ENCODE measurements at regions not wholly inside any gene's neighbourhood (a gene's known extent, or its start where the extent isn't known, plus 50 kb on each side); places are given as distances from the start of the nearest gene placed in this dataset.

DNA sequence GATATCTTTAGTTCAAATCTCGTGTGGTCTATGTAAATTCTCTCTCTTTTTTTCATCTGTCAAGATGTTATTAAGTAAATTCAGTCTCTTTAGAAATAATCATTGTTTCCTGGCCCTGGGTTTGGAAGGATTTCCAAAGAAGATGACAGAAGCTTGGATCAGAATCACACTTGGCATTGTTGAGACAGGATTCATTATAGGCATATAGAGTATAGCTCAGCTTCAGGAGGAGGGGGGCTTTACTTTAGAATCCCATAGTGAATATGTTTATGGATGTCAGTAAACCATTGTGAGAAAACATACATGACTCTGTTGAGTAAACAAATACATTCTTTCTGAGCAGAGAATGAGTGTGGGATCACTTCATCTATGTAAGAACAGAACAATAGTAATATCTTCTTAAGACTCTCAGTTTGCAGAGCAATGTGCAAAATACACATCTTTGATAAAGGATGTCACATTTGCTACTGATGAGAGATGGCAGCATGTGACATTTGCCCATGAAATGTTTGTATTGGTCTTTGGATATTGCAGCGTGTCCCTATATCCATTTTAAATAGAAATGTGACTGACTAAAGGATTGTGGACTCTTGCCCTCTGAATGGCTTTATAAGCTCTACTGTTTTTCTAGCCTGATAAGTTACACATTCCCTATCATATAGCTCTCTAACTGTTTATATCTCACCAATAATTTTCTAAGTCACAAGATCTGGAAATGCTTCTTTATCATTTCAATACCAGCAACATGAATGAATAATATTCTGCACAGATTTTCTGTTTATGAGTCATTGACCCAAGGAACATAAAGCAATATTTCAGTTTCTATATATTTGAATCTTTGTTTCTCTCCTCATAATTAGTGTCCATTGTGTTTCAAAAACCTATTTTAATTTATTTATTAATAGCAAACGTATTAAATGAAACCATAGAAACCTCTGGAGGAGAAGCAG, 95.6 kb upstream of the THRB start:
- no peak overlapping the region for H2AFZ ChIP-seq (ENCODE audit: low read length)
- H3K27ac ChIP-seq (ENCODE audit: low read length): no peak overlapping the region
- H4K20me1 ChIP-seq (ENCODE audit: insufficient read depth, low read depth, low read length): no peaks in the 10 kb centered on the region
- H3K36me3 ChIP-seq (ENCODE audit: insufficient read depth, low read length): no peaks in the 10 kb centered on the region
- H3K9ac ChIP-seq (ENCODE audit: low read length): no peak overlapping the region
- H3K4me2 ChIP-seq (ENCODE audit: low read depth, low read length, poor library complexity, severe bottlenecking): no peak overlapping the region
- DNase-seq: no peak
- no peaks in the 10 kb centered on the region for H3K79me2 ChIP-seq (ENCODE audit: low read length)
- no peaks in the 10 kb centered on the region for H3K4me1 ChIP-seq (ENCODE audit: low read length)
- no peaks in the 10 kb centered on the region for H3K9me3 ChIP-seq (ENCODE audit: low read length)
- no peak overlapping the region for H3K4me3 ChIP-seq (ENCODE audit: low read length)
- no peaks in the 10 kb centered on the region for H3K9me2 ChIP-seq (replicated peaks; ENCODE audit: insufficient read depth, low read length)
- H3K27me3 ChIP-seq (ENCODE audit: low read length): no peaks in the 10 kb centered on the region

DNA sequence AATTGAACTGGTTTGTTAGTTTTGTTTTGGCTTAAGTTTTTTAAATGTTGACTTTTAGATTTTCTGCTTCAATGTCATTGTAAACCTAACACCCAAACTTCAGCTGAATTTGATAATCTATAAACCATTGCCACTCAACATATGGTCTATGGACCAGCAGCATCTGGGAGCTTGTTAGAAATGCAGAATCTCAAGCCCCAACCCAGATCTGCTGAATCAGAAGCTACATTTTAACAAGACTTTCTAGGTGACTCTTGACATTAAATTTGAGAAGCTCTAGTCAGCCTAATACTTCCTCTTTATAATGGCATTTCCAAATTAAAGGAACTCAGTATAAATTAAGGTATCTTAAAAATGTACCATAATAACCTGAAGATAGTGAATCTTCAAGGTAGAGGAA, 96.5 kb upstream of the THRB start:
- no peak overlapping the region for H3K9ac ChIP-seq (ENCODE audit: low read length)
- H3K4me2 ChIP-seq (ENCODE audit: low read depth, low read length, poor library complexity, severe bottlenecking): no peak overlapping the region
- H3K4me3 ChIP-seq (ENCODE audit: low read length): no peak overlapping the region
- no peaks in the 10 kb centered on the region for H3K36me3 ChIP-seq (ENCODE audit: insufficient read depth, low read length)
- no peak for DNase-seq
- no peaks in the 10 kb centered on the region for H3K9me2 ChIP-seq (replicated peaks; ENCODE audit: insufficient read depth, low read length)
- no peaks in the 10 kb centered on the region for H3K27me3 ChIP-seq (ENCODE audit: low read length)
- no peaks in the 10 kb centered on the region for H3K79me2 ChIP-seq (ENCODE audit: low read length)
- H3K4me1 ChIP-seq (ENCODE audit: low read length): no peaks in the 10 kb centered on the region
- H4K20me1 ChIP-seq (ENCODE audit: insufficient read depth, low read depth, low read length): no peaks in the 10 kb centered on the region
- H2AFZ ChIP-seq (ENCODE audit: low read length): no peak overlapping the region
- no peak overlapping the region for H3K27ac ChIP-seq (ENCODE audit: low read length)
- no peaks in the 10 kb centered on the region for H3K9me3 ChIP-seq (ENCODE audit: low read length)

DNA sequence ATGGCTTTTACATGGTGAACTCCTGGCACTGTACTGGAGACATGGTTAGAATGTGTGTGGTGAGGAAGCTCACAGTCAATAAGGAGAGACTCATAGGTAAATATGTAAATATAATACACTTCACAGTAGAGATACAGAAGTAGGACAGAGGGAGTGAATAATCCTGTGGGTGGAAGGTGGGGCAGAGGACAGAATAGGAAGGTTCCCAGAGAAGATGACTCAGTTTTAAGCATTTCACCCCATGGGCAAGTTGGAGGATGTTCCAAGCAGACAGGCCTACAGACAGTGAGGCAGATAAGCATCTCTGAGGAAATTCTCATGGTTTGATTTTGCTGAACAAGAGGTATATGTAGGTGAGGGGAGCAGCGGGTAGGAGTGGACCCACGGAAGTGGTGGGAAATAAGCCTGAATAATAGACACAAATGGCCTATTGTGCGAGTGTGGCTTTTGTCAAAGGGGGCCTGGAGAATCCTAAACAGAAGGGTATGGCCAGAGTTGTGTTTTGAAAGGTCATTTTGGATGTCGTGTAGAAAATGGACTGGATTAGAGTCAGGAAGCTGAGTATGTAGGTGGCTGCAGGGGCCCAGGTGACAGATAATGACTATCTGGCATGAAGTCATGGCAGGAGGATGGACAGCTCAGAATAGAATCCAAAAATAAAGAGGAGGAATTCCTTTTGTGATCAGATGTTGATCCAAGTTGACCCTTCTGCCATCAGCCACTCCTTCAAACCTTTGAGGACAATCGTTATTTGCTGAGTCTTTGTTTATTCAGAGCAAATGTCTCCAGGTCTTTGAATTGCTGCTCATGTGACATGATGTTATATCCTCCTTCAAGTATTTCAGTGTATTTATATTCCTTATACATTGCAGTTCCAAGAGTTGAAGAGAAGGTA, 97.3 kb upstream of the THRB start:
- no peak overlapping the region for H3K9ac ChIP-seq (ENCODE audit: low read length)
- no peaks in the 10 kb centered on the region for H3K36me3 ChIP-seq (ENCODE audit: insufficient read depth, low read length)
- H3K79me2 ChIP-seq (ENCODE audit: low read length): no peaks in the 10 kb centered on the region
- H3K9me2 ChIP-seq (replicated peaks; ENCODE audit: insufficient read depth, low read length): no peaks in the 10 kb centered on the region
- H3K9me3 ChIP-seq (ENCODE audit: low read length): no peaks in the 10 kb centered on the region
- no peaks in the 10 kb centered on the region for H3K27me3 ChIP-seq (ENCODE audit: low read length)
- no peaks in the 10 kb centered on the region for H4K20me1 ChIP-seq (ENCODE audit: insufficient read depth, low read depth, low read length)
- no peak overlapping the region for H3K4me3 ChIP-seq (ENCODE audit: low read length)
- H3K27ac ChIP-seq (ENCODE audit: low read length): no peak overlapping the region
- no peak overlapping the region for H3K4me2 ChIP-seq (ENCODE audit: low read depth, low read length, poor library complexity, severe bottlenecking)
- no peak overlapping the region for H2AFZ ChIP-seq (ENCODE audit: low read length)
- no peaks in the 10 kb centered on the region for H3K4me1 ChIP-seq (ENCODE audit: low read length)
- DNase-seq: no peak

DNA sequence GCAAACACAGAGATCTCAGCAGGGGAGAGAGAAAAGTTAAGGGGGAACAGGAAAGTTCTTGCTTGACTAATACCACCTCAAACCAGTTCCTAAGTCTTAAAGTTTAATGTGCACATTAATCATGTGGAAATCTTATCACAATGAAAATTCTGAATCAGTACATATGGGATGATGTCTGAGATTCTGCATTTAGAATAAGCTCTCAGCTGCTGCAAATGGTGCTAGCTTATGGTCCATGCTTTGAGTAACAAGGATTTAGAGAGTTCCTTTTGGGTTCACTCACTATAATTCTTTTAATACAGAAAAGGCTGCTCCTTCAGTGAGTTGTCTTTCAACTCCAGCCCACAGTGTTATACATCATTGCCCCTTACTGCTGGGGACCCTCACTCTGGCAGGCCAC, 99.5 kb upstream of the THRB start:
- no peaks in the 10 kb centered on the region for H3K4me1 ChIP-seq (ENCODE audit: low read length)
- H3K79me2 ChIP-seq (ENCODE audit: low read length): no peaks in the 10 kb centered on the region
- H3K9me3 ChIP-seq (ENCODE audit: low read length): no peaks in the 10 kb centered on the region
- no peak overlapping the region for H2AFZ ChIP-seq (ENCODE audit: low read length)
- 0 out of 2 replicates have a peak, but pooled peaks cover 3% of the 10 kb centered on the region for H3K9me2 ChIP-seq (replicated peaks; ENCODE audit: insufficient read depth, low read length)
- no peak overlapping the region for H3K4me2 ChIP-seq (ENCODE audit: low read depth, low read length, poor library complexity, severe bottlenecking)
- no peak overlapping the region for H3K4me3 ChIP-seq (ENCODE audit: low read length)
- H3K27me3 ChIP-seq (ENCODE audit: low read length): 0 out of 2 replicates have a peak, but pooled peaks cover 3% of the 10 kb centered on the region
- H3K36me3 ChIP-seq (ENCODE audit: insufficient read depth, low read length): no peaks in the 10 kb centered on the region
- no peak overlapping the region for H3K9ac ChIP-seq (ENCODE audit: low read length)
- H3K27ac ChIP-seq (ENCODE audit: low read length): no peak overlapping the region
- H4K20me1 ChIP-seq (ENCODE audit: insufficient read depth, low read depth, low read length): no peaks in the 10 kb centered on the region
- DNase-seq: no peak

DNA sequence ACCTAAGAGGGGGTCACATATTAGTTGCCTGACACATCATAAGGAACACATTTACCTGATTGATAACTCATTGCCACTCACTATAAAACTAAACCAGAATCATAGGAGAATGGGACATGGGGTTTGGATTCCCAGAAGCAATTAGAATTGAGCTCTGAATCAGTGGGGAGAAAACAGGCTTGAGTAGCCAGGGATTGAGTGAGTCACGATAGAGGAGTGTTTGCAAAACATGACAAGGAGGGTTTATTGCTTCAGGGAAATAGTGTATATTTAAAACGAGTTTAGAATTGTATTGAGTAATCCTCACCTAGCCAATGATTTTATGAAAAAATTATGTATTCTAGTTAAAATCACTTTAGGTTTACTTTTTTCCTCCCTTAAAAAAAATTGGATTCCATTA, 101.1 kb upstream of the THRB start:
- Histone ChIP-seq H3K9ac (ENCODE audit: low read length) (no peak overlapping the region), H3K36me3 (ENCODE audit: insufficient read depth, low read length) (no peaks in the 10 kb centered on the region), H3K9me3 (ENCODE audit: low read length) (no peaks in the 10 kb centered on the region), H3K27ac (ENCODE audit: low read length) (no peak overlapping the region), H2AFZ (ENCODE audit: low read length) (no peak overlapping the region), H3K79me2 (ENCODE audit: low read length) (no peaks in the 10 kb centered on the region), H4K20me1 (ENCODE audit: insufficient read depth, low read depth, low read length) (no peaks in the 10 kb centered on the region), H3K4me1 (ENCODE audit: low read length) (no peaks in the 10 kb centered on the region), H3K9me2 (replicated peaks; ENCODE audit: insufficient read depth, low read length) (0 out of 2 replicates have a peak, but pooled peaks cover 3% of the 10 kb centered on the region), H3K4me3 (ENCODE audit: low read length) (no peak overlapping the region), H3K4me2 (ENCODE audit: low read depth, low read length, poor library complexity, severe bottlenecking) (no peak overlapping the region), H3K27me3 (ENCODE audit: low read length) (0 out of 2 replicates have a peak, but pooled peaks cover 3% of the 10 kb centered on the region)
- DNase-seq: no peak

DNA sequence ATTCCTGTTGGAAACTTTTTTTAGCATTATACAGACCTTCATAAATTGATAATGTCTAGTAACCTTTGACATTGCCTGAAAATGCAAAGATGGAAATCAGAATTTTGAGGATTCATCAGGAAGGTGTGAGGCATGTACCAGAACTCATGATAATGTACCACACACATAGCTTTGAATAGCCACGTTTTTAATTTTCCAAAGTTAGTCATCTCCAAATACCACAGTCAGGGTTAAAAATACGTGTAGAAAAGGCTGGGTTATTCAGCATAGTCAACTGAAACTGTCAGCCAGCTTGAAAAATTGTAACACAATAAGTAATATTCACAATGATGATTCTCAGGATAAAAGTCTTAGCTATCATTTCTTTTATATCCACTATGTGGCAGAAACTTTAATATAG, 102.0 kb upstream of the THRB start:
- Histone ChIP-seq H3K4me3 (ENCODE audit: low read length) (no peak overlapping the region), H3K27me3 (ENCODE audit: low read length) (0 out of 2 replicates have a peak, but pooled peaks cover 3% of the 10 kb centered on the region), H4K20me1 (ENCODE audit: insufficient read depth, low read depth, low read length) (no peaks in the 10 kb centered on the region), H3K36me3 (ENCODE audit: insufficient read depth, low read length) (no peaks in the 10 kb centered on the region), H3K9me2 (replicated peaks; ENCODE audit: insufficient read depth, low read length) (0 out of 2 replicates have a peak, but pooled peaks cover 3% of the 10 kb centered on the region), H3K79me2 (ENCODE audit: low read length) (no peaks in the 10 kb centered on the region), H3K27ac (ENCODE audit: low read length) (no peak overlapping the region), H2AFZ (ENCODE audit: low read length) (no peak overlapping the region), H3K4me2 (ENCODE audit: low read depth, low read length, poor library complexity, severe bottlenecking) (no peak overlapping the region), H3K9ac (ENCODE audit: low read length) (no peak overlapping the region), H3K4me1 (ENCODE audit: low read length) (no peaks in the 10 kb centered on the region), H3K9me3 (ENCODE audit: low read length) (no peaks in the 10 kb centered on the region)
- no peak for DNase-seq

DNA sequence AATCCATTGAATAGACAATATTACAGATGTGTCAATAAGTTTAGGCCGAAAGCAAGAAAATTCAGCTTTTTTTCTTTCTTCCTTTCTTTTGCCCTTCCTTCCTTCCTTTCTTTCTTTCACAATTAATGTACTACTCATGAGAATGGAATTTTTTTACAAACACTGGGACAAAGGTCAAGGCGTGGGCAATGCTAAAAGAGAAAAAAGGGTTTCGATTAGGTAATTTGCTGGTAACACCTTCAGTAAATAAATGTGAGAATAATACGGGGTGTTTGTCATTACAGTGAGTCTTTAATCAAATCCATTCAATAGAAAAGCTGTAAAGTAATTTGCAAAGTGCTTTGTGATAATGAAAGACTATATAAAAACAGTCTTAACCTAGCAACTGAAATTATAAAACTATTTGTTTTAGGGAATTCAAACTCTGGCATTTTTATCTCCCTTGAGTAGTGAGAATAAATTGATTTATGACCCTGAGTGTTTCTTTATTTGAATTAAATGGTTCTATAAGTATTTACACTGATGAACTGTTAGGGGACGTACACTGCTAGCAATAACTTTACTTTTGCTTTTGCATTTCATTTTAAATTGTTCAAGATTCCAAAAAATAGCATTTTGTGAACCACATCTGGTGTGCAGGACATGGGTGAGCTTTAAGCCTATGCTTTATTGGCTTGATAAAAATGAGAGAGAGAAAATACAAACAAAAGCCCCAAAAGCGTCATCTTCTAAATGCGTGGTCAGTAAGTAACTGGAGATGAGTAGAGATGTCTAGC, 104.2 kb upstream of the THRB start:
- Histone ChIP-seq H2AFZ (ENCODE audit: low read length) (no peak overlapping the region), H3K4me3 (ENCODE audit: low read length) (no peak overlapping the region), H3K27me3 (ENCODE audit: low read length) (0 out of 2 replicates have a peak, but pooled peaks cover 3% of the 10 kb centered on the region), H3K27ac (ENCODE audit: low read length) (no peak overlapping the region), H3K9ac (ENCODE audit: low read length) (no peak overlapping the region), H4K20me1 (ENCODE audit: insufficient read depth, low read depth, low read length) (no peaks in the 10 kb centered on the region), H3K9me3 (ENCODE audit: low read length) (no peaks in the 10 kb centered on the region), H3K4me2 (ENCODE audit: low read depth, low read length, poor library complexity, severe bottlenecking) (no peak overlapping the region), H3K79me2 (ENCODE audit: low read length) (no peaks in the 10 kb centered on the region), H3K9me2 (replicated peaks; ENCODE audit: insufficient read depth, low read length) (0 out of 2 replicates have a peak, but pooled peaks cover 3% of the 10 kb centered on the region), H3K36me3 (ENCODE audit: insufficient read depth, low read length) (no peaks in the 10 kb centered on the region), H3K4me1 (ENCODE audit: low read length) (no peaks in the 10 kb centered on the region)
- no peak for DNase-seq
